ENCODE measurements at regions not wholly inside any gene's neighbourhood (a gene's known extent, or its start where the extent isn't known, plus 50 kb on each side); places are given as distances from the start of the nearest gene placed in this dataset.

- H3K4me2 ChIP-seq (ENCODE audit: control insufficient read depth, extremely low read depth, insufficient read depth, low read depth, low read length): no peak overlapping the region
- dilution Hi-C loops (cut with MboI; ENCODE audit: extremely low pct_ligation_motif_present, low sequenced_read_pairs): no loop called here
- H3K27ac ChIP-seq (ENCODE audit: control insufficient read depth, insufficient read depth, low read length): no peak overlapping the region
- H4K20me1 ChIP-seq (ENCODE audit: control insufficient read depth, extremely low read depth, insufficient read depth, low read length): no peaks in the 10 kb centered on the region
- H3K27me3 ChIP-seq (ENCODE audit: control insufficient read depth, extremely low read depth, insufficient read depth, low read length): no peaks in the 10 kb centered on the region
- H3K9me1 ChIP-seq (ENCODE audit: control insufficient read depth, extremely low read depth, insufficient read depth, low read length): no peaks in the 10 kb centered on the region
- DNase-seq (ENCODE audit: low read depth, low spot score): no peak
- TF ChIP-seq CTCF (optimal IDR thresholded peaks at IDR 0.05 in 1 of 3, IDR thresholded peaks at IDR 0.05 in 1 of 3, conservative IDR thresholded peaks at IDR 0.05 in 1 of 3; ENCODE audit: extremely low read depth in 1 of 3, insufficient read depth in 2 of 3, low read length in 3 of 3) (no peak), EZH2 (IDR thresholded peaks at IDR 0.05; ENCODE audit: low read length) (no peak)
- H3K4me1 ChIP-seq (ENCODE audit: control insufficient read depth, extremely low read depth, insufficient read depth, low read length): no peaks in the 10 kb centered on the region
- no peak for FAIRE-seq
- H3K9me3 ChIP-seq (ENCODE audit: control insufficient read depth, low read depth, low read length): no peaks in the 10 kb centered on the region
- no peaks in the 10 kb centered on the region for H3K79me2 ChIP-seq (ENCODE audit: control insufficient read depth, insufficient read depth, low read length)
- H3K4me3 ChIP-seq (ENCODE audit: control insufficient read depth in 2 of 3, extremely low read depth in 1 of 3, insufficient read depth in 2 of 3, low read depth in 1 of 3, low read length in 3 of 3): no peak overlapping the region
- H3K9ac ChIP-seq (ENCODE audit: control insufficient read depth, extremely low read depth, insufficient read depth, low read length): no peak overlapping the region
- H3K36me3 ChIP-seq (ENCODE audit: control insufficient read depth in 2 of 2, extremely low read depth in 1 of 2, insufficient read depth in 2 of 2, low read length in 2 of 2): no peaks in the 10 kb centered on the region
- H2AFZ ChIP-seq (ENCODE audit: control insufficient read depth, low read length): no peak overlapping the region
These were observed 130.6 kb upstream of the PITX2 start for GRCh38 chr4:110753466-110753865.

- no peaks in the 10 kb centered on the region for H3K9me1 ChIP-seq (ENCODE audit: control insufficient read depth, extremely low read depth, insufficient read depth, low read length)
- H3K79me2 ChIP-seq (ENCODE audit: control insufficient read depth, insufficient read depth, low read length): no peaks in the 10 kb centered on the region
- no peak overlapping the region for H2AFZ ChIP-seq (ENCODE audit: control insufficient read depth, low read length)
- H3K27ac ChIP-seq (ENCODE audit: control insufficient read depth, insufficient read depth, low read length): no peak overlapping the region
- no peaks in the 10 kb centered on the region for H3K4me1 ChIP-seq (ENCODE audit: control insufficient read depth, extremely low read depth, insufficient read depth, low read length)
- dilution Hi-C loops (cut with MboI; ENCODE audit: extremely low pct_ligation_motif_present, low sequenced_read_pairs): no loop called here
- no peaks in the 10 kb centered on the region for H3K36me3 ChIP-seq (ENCODE audit: control insufficient read depth in 2 of 2, extremely low read depth in 1 of 2, insufficient read depth in 2 of 2, low read length in 2 of 2)
- no peak for TF ChIP-seq EZH2 (IDR thresholded peaks at IDR 0.05; ENCODE audit: low read length)
- TF ChIP-seq CTCF (optimal IDR thresholded peaks at IDR 0.05 in 1 of 3, IDR thresholded peaks at IDR 0.05 in 1 of 3, conservative IDR thresholded peaks at IDR 0.05 in 1 of 3; ENCODE audit: extremely low read depth in 1 of 3, insufficient read depth in 2 of 3, low read length in 3 of 3): no peak
- no peaks in the 10 kb centered on the region for H4K20me1 ChIP-seq (ENCODE audit: control insufficient read depth, extremely low read depth, insufficient read depth, low read length)
- no peak for DNase-seq (ENCODE audit: low read depth, low spot score)
- no peak overlapping the region for H3K9ac ChIP-seq (ENCODE audit: control insufficient read depth, extremely low read depth, insufficient read depth, low read length)
- no peak overlapping the region for H3K4me2 ChIP-seq (ENCODE audit: control insufficient read depth, extremely low read depth, insufficient read depth, low read depth, low read length)
- H3K4me3 ChIP-seq (ENCODE audit: control insufficient read depth in 2 of 3, extremely low read depth in 1 of 3, insufficient read depth in 2 of 3, low read depth in 1 of 3, low read length in 3 of 3): no peak overlapping the region
- FAIRE-seq: no peak
- no peaks in the 10 kb centered on the region for H3K9me3 ChIP-seq (ENCODE audit: control insufficient read depth, low read depth, low read length)
- no peaks in the 10 kb centered on the region for H3K27me3 ChIP-seq (ENCODE audit: control insufficient read depth, extremely low read depth, insufficient read depth, low read length)
These were observed 131.8 kb upstream of the PITX2 start for GRCh38 chr4:110754716-110755115.

All from keratinocyte (primary cell).